MM.1S (cell line): ENCODE measurements at regions not wholly inside any gene's neighbourhood (a gene's known extent, or its start where the extent isn't known, plus 50 kb on each side); places are given as distances from the start of the nearest gene placed in this dataset.
A peak's percentile ranks its signal among the peaks of the same experiment; 100 is the strongest.

Source experiments
- DNase-seq: peaks from one replicate; pipeline ENCODE4 v3.0.0-alpha.2; 2015
- H2AFZ ChIP-seq: fragments of 300-600 bp; sonication (generic); 2 replicates; pipeline ENCODE4 v1.6.0; 2016; ENCODE audit warnings: antibody characterized with exemption, low read length
- H3F3A ChIP-seq: fragments of 300-600 bp; sonication (generic); 2 replicates; pipeline ENCODE4 v1.6.1; 2016; ENCODE audit warnings: mild to moderate bottlenecking, antibody characterized with exemption, low read length, moderate library complexity, mixed read lengths; ENCODE audit not compliant: insufficient read depth
- H3K27ac ChIP-seq: fragments of 300-600 bp; sonication (generic); 2 replicates; pipeline ENCODE4 v1.5.1; 2016; ENCODE audit warnings: mild to moderate bottlenecking, low read length
- H3K27me3 ChIP-seq: fragments of 300-600 bp; sonication (generic); replicated peaks from 2 replicates; pipeline ENCODE4 v1.6.0; 2016; ENCODE audit warnings: low read length; ENCODE audit not compliant: insufficient read depth
- H3K36me3 ChIP-seq: fragments of 300-600 bp; sonication (generic); replicated peaks from 2 replicates; pipeline ENCODE4 v1.6.1; 2016; ENCODE audit warnings: mild to moderate bottlenecking, low read length, mixed read lengths; ENCODE audit not compliant: insufficient read depth
- H3K4me1 ChIP-seq: fragments of 300-600 bp; sonication (generic); 2 replicates; pipeline ENCODE4 v1.6.1; 2016; ENCODE audit warnings: low read length, mixed read lengths
- H3K4me2 ChIP-seq: fragments of 300-600 bp; sonication (generic); 2 replicates; pipeline ENCODE4 v1.6.0; 2016; ENCODE audit warnings: low read depth, low read length
- H3K4me3 ChIP-seq: fragments of 300-600 bp; sonication (generic); 2 replicates; pipeline ENCODE4 v1.5.1; 2016; ENCODE audit warnings: low read length, mixed read lengths
- H3K79me2 ChIP-seq: fragments of 300-600 bp; sonication (generic); 2 replicates; pipeline ENCODE4 v1.6.1; 2016; ENCODE audit warnings: mixed run types, low read length, mixed read lengths
- H3K9ac ChIP-seq: fragments of 300-600 bp; sonication (generic); 2 replicates; pipeline ENCODE4 v1.6.1; 2016; ENCODE audit warnings: low read length, mixed read lengths
- H3K9me2 ChIP-seq: fragments of 300-600 bp; sonication (generic); replicated peaks from 2 replicates; pipeline ENCODE4 v1.6.1; 2016; ENCODE audit warnings: mild to moderate bottlenecking, low read length, mixed read lengths; ENCODE audit not compliant: insufficient read depth
- H3K9me3 ChIP-seq: fragments of 300-600 bp; sonication (generic); replicated peaks from 2 replicates; pipeline ENCODE4 v1.6.1; 2016; ENCODE audit warnings: mild to moderate bottlenecking, low read length, mixed read lengths; ENCODE audit not compliant: insufficient read depth
- H4K20me1 ChIP-seq: fragments of 300-600 bp; sonication (generic); 2 replicates; pipeline ENCODE4 v1.6.1; 2016; ENCODE audit warnings: mild to moderate bottlenecking, low read length, moderate library complexity, mixed read lengths; ENCODE audit not compliant: insufficient read depth
- EZH2 ChIP-seq: fragments of 300-600 bp; sonication (generic); optimal IDR thresholded peaks from 2 replicates; pipeline ENCODE3; 2017; ENCODE audit warnings: low read depth, mild to moderate bottlenecking, antibody characterized with exemption, low read length, mixed read lengths
- EZH2phosphoT487 ChIP-seq: fragments of 300-600 bp; sonication (generic); IDR thresholded peaks from 2 replicates; pipeline ENCODE4 v1.6.1; 2018; ENCODE audit warnings: antibody characterized with exemption, low read length
- TF ChIP-seq, protein P1 (sequence below): fragments of 300-600 bp; sonication (generic); IDR thresholded peaks from 2 replicates; pipeline ENCODE4 v1.5.1; 2016; ENCODE audit warnings: antibody characterized with exemption, low read length, mixed read lengths

DNA sequence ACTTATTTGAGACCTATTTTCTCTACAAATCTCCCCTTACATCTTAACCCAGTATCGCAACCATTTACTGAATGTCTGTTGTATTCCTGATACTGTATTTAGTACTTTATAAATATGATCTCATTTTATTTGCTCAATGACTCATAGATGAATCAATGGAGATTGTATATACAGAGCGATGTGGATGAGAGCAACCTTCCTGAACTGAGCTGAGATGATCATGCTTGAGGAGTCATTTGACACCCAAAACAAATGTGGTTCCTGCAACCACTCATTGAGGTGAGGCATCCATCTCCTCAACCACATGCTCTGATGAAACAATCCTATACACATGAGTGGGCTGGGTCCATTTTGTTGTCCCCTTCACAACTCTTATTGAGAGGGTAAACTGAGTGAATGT is 250.0 kb downstream of the CDC14C start:
- Histone ChIP-seq H3K4me3 (no peak overlapping the region), H3K9ac (no peak overlapping the region), H3K79me2 (no peaks in the 10 kb centered on the region), H4K20me1 (no peaks in the 10 kb centered on the region), H3K36me3 (no peaks in the 10 kb centered on the region), H3K9me2 (no peaks in the 10 kb centered on the region), H3K4me1 (no peaks in the 10 kb centered on the region), H3K4me2 (no peak overlapping the region), H3K27ac (no peak overlapping the region), H3K27me3 (no peaks in the 10 kb centered on the region), H2AFZ (no peak overlapping the region), H3F3A (no peaks in the 10 kb centered on the region), H3K9me3 (no peaks in the 10 kb centered on the region)
- TF ChIP-seq, protein P1, sequence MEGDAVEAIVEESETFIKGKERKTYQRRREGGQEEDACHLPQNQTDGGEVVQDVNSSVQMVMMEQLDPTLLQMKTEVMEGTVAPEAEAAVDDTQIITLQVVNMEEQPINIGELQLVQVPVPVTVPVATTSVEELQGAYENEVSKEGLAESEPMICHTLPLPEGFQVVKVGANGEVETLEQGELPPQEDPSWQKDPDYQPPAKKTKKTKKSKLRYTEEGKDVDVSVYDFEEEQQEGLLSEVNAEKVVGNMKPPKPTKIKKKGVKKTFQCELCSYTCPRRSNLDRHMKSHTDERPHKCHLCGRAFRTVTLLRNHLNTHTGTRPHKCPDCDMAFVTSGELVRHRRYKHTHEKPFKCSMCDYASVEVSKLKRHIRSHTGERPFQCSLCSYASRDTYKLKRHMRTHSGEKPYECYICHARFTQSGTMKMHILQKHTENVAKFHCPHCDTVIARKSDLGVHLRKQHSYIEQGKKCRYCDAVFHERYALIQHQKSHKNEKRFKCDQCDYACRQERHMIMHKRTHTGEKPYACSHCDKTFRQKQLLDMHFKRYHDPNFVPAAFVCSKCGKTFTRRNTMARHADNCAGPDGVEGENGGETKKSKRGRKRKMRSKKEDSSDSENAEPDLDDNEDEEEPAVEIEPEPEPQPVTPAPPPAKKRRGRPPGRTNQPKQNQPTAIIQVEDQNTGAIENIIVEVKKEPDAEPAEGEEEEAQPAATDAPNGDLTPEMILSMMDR, result no peak
- no peak for TF ChIP-seq EZH2phosphoT487
- no peak for TF ChIP-seq EZH2
- DNase-seq, result no peak

GRCh38 chr7:49187543-49188268 is 263.4 kb downstream of the CDC14C start:
- H3F3A ChIP-seq, result no peaks in the 10 kb centered on the region
- H3K9me3 ChIP-seq, result no peaks in the 10 kb centered on the region
- H3K4me3 ChIP-seq, result no peak overlapping the region
- no peak overlapping the region for H2AFZ ChIP-seq
- no peaks in the 10 kb centered on the region for H3K27me3 ChIP-seq
- H3K4me2 ChIP-seq, result no peak overlapping the region
- no peaks in the 10 kb centered on the region for H3K36me3 ChIP-seq
- DNase-seq, result no peak
- H3K9ac ChIP-seq, result no peak overlapping the region
- H3K4me1 ChIP-seq, result no peaks in the 10 kb centered on the region
- H3K27ac ChIP-seq, result no peak overlapping the region
- H4K20me1 ChIP-seq, result no peaks in the 10 kb centered on the region
- TF ChIP-seq EZH2, result no peak
- TF ChIP-seq, protein P1, result peak; percentile 20; the same call in 1 of the 2 replicates
- H3K79me2 ChIP-seq, result no peaks in the 10 kb centered on the region
- H3K9me2 ChIP-seq, result no peaks in the 10 kb centered on the region

DNA sequence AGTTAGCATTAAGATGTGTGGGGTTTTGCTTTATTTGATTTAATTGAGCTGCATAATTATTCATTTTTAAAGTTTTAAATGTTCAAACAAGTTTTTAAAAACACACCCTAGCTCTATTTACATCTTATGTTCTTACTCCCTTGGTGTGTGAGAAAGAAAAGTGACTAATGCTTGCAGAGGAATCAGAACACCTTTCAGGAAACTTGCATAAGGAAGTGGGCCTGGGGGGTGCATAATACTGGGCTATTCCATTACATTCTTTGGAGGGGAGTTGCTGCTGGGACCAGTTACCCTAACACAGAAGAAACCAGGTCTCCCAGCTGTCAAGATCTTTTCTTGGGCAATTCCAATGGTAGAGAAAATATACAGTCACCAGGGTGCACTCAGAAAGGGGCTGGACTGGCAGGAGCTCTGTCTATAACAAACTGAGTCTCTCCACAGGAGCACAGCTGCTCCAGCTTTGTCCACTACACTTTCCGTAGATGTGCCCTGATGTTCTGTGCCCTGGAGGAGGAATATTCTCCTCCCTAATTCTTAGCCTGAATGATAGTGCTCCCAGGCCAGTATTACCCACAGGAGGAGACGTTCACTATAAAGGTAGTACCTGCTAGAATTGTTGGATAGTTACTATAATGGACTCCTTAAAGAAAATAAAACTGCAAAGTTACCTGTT is 304.2 kb downstream of the CDC14C start:
- Histone ChIP-seq H3K4me3 (no peak overlapping the region), H3K9ac (no peak overlapping the region), H3F3A (no peaks in the 10 kb centered on the region), H3K27ac (peak overlapping the region; percentile 34; the same call in 1 of the 2 replicates), H3K27me3 (no peaks in the 10 kb centered on the region), H3K4me1 (peaks cover 8% of the 10 kb centered on the region; the same call in 1 of the 2 replicates), H3K9me2 (no peaks in the 10 kb centered on the region), H3K36me3 (no peaks in the 10 kb centered on the region), H4K20me1 (no peaks in the 10 kb centered on the region), H3K4me2 (peak overlapping the region; percentile 16; the same call in 1 of the 2 replicates), H2AFZ (peak overlapping the region; percentile 10; the same call in 1 of the 2 replicates), H3K9me3 (no peaks in the 10 kb centered on the region), H3K79me2 (no peaks in the 10 kb centered on the region)
- no peak for TF ChIP-seq EZH2
- TF ChIP-seq, protein P1, result no peak
- DNase-seq, result no peak
